ENCODE measurements at regions not wholly inside any gene's neighbourhood (a gene's known extent, or its start where the extent isn't known, plus 50 kb on each side); places are given as distances from the start of the nearest gene placed in this dataset.

- no peak for DNase-seq (ENCODE audit: low spot score)
- Mint-ChIP-seq H3K27me3 (ENCODE audit: unreplicated experiment) (peaks cover 7% of the 10 kb centered on the region), H3K4me3 (ENCODE audit: unreplicated experiment) (no peak overlapping the region), H3K9me3 (ENCODE audit: unreplicated experiment) (no peaks in the 10 kb centered on the region), H3K27ac (ENCODE audit: unreplicated experiment) (no peak overlapping the region), H3K36me3 (ENCODE audit: low read depth, unreplicated experiment) (no peaks in the 10 kb centered on the region), H3K4me1 (ENCODE audit: unreplicated experiment) (no peaks in the 10 kb centered on the region)
- no peak for TF ChIP-seq CTCF (IDR thresholded peaks at IDR 0.05; ENCODE audit: unreplicated experiment)
These were observed 187.8 kb upstream of the MEX3C start for GRCh38 chr18:51385270-51385669.

GRCh38 chr18:51390702-51391101 is 193.2 kb upstream of the MEX3C start:
- H3K9me3 Mint-ChIP-seq (ENCODE audit: unreplicated experiment) = no peaks in the 10 kb centered on the region
- TF ChIP-seq CTCF (IDR thresholded peaks at IDR 0.05; ENCODE audit: unreplicated experiment) = no peak
- H3K36me3 Mint-ChIP-seq (ENCODE audit: low read depth, unreplicated experiment) = no peaks in the 10 kb centered on the region
- H3K4me1 Mint-ChIP-seq (ENCODE audit: unreplicated experiment) = no peaks in the 10 kb centered on the region
- no peak overlapping the region for H3K4me3 Mint-ChIP-seq (ENCODE audit: unreplicated experiment)
- DNase-seq (ENCODE audit: low spot score) = no peak
- H3K27ac Mint-ChIP-seq (ENCODE audit: unreplicated experiment) = no peak overlapping the region
- peaks cover 2% of the 10 kb centered on the region for H3K27me3 Mint-ChIP-seq (ENCODE audit: unreplicated experiment)

GRCh38 chr18:51391215-51391614 is 193.7 kb upstream of the MEX3C start:
- no peak for DNase-seq (ENCODE audit: low spot score)
- Mint-ChIP-seq H3K9me3 (ENCODE audit: unreplicated experiment) (no peaks in the 10 kb centered on the region), H3K27ac (ENCODE audit: unreplicated experiment) (no peak overlapping the region), H3K36me3 (ENCODE audit: low read depth, unreplicated experiment) (no peaks in the 10 kb centered on the region), H3K27me3 (ENCODE audit: unreplicated experiment) (peaks cover 2% of the 10 kb centered on the region), H3K4me3 (ENCODE audit: unreplicated experiment) (no peak overlapping the region), H3K4me1 (ENCODE audit: unreplicated experiment) (no peaks in the 10 kb centered on the region)
- no peak for TF ChIP-seq CTCF (IDR thresholded peaks at IDR 0.05; ENCODE audit: unreplicated experiment)

- no peak overlapping the region for H3K27ac Mint-ChIP-seq (ENCODE audit: unreplicated experiment)
- H3K9me3 Mint-ChIP-seq (ENCODE audit: unreplicated experiment) = no peaks in the 10 kb centered on the region
- DNase-seq (ENCODE audit: low spot score) = no peak
- no peaks in the 10 kb centered on the region for H3K4me1 Mint-ChIP-seq (ENCODE audit: unreplicated experiment)
- H3K4me3 Mint-ChIP-seq (ENCODE audit: unreplicated experiment) = no peak overlapping the region
- peaks cover 2% of the 10 kb centered on the region for H3K27me3 Mint-ChIP-seq (ENCODE audit: unreplicated experiment)
- no peak for TF ChIP-seq CTCF (IDR thresholded peaks at IDR 0.05; ENCODE audit: unreplicated experiment)
- no peaks in the 10 kb centered on the region for H3K36me3 Mint-ChIP-seq (ENCODE audit: low read depth, unreplicated experiment)
These were observed 194.2 kb upstream of the MEX3C start for GRCh38 chr18:51391731-51392130.

GRCh38 chr18:51397347-51397962 is 200.0 kb upstream of the MEX3C start:
- H3K9me3 Mint-ChIP-seq (ENCODE audit: unreplicated experiment) = no peaks in the 10 kb centered on the region
- H3K36me3 Mint-ChIP-seq (ENCODE audit: low read depth, unreplicated experiment) = no peaks in the 10 kb centered on the region
- no peak overlapping the region for H3K27ac Mint-ChIP-seq (ENCODE audit: unreplicated experiment)
- TF ChIP-seq CTCF (IDR thresholded peaks at IDR 0.05; ENCODE audit: unreplicated experiment) = no peak
- H3K4me3 Mint-ChIP-seq (ENCODE audit: unreplicated experiment) = no peak overlapping the region
- no peak for DNase-seq (ENCODE audit: low spot score)
- H3K27me3 Mint-ChIP-seq (ENCODE audit: unreplicated experiment) = no peaks in the 10 kb centered on the region
- H3K4me1 Mint-ChIP-seq (ENCODE audit: unreplicated experiment) = no peaks in the 10 kb centered on the region

Data from endothelial cell (in vitro differentiated cells).